NB4 (cell line): ENCODE measurements at regions not wholly inside any gene's neighbourhood (a gene's known extent, or its start where the extent isn't known, plus 50 kb on each side); places are given as distances from the start of the nearest gene placed in this dataset.

Experiments
- DNase-seq: peaks from one replicate; pipeline ENCODE4 v3.0.0; 2010; ENCODE audit warnings: low read depth
- H3K4me3 ChIP-seq: one replicate; pipeline ENCODE4 v1.5.1; 2011; ENCODE audit warnings: mild to moderate bottlenecking, low read depth, low read length, moderate library complexity
- CTCF ChIP-seq: IDR thresholded peaks from one replicate; pipeline ENCODE4 v1.5.1; 2012; ENCODE audit warnings: low read depth, low read length
- MAX ChIP-seq: IDR thresholded peaks from 2 replicates; pipeline ENCODE4 v1.6.1; 2011; ENCODE audit warnings: low read depth, low read length
- MYC ChIP-seq: IDR thresholded peaks from 2 replicates; pipeline ENCODE4 v1.6.1; 2011; ENCODE audit warnings: low read depth, low read length
- POLR2A ChIP-seq: IDR thresholded peaks from 2 replicates; pipeline ENCODE4 v1.6.1; 2011; ENCODE audit warnings: mild to moderate bottlenecking; ENCODE audit not compliant: insufficient read length; ENCODE audit errors: extremely low read depth

- no peak for TF ChIP-seq MYC
- DNase-seq = no peak
- no peak overlapping the region for H3K4me3 ChIP-seq
Observed at GRCh38 chrX:129161108-129161507, 362.2 kb downstream of the SMARCA1 start.

GRCh38 chrX:129158505-129158904, 364.8 kb downstream of the SMARCA1 start:
- no peak for DNase-seq
- TF ChIP-seq MAX (no peak), POLR2A (no peak), CTCF (no peak), MYC (no peak)
- no peak overlapping the region for H3K4me3 ChIP-seq

GRCh38 chrX:129145840-129146272, 377.4 kb downstream of the SMARCA1 start:
- no peak for DNase-seq
- no peak for TF ChIP-seq MYC
- no peak for TF ChIP-seq CTCF
- TF ChIP-seq POLR2A = no peak
- no peak for TF ChIP-seq MAX
- H3K4me3 ChIP-seq = no peak overlapping the region

GRCh38 chrX:129145385-129145784, 377.9 kb downstream of the SMARCA1 start:
- no peak for DNase-seq
- no peak for TF ChIP-seq CTCF
- no peak for TF ChIP-seq POLR2A
- TF ChIP-seq MYC = no peak
- no peak for TF ChIP-seq MAX
- H3K4me3 ChIP-seq = no peak overlapping the region

- no peak for TF ChIP-seq CTCF
- no peak for TF ChIP-seq MYC
- no peak for TF ChIP-seq MAX
- TF ChIP-seq POLR2A = no peak
- no peak for DNase-seq
- no peak overlapping the region for H3K4me3 ChIP-seq
Observed at GRCh38 chrX:129144172-129145038, 378.9 kb downstream of the SMARCA1 start.

- no peak for DNase-seq
- no peak for TF ChIP-seq POLR2A
Observed at GRCh38 chrX:129139837-129140598, 383.3 kb downstream of the SMARCA1 start.

More at GRCh38 chrX:129139837-129140598, 383.3 kb downstream of the SMARCA1 start:
- H3K4me3 ChIP-seq = no peak overlapping the region
